Natural killer cell (primary cell): ENCODE measurements at regions not wholly inside any gene's neighbourhood (a gene's known extent, or its start where the extent isn't known, plus 50 kb on each side); places are given as distances from the start of the nearest gene placed in this dataset.

Experiments used
- ATAC-seq, 3 donors: fragments of 150-1000 bp in 2 of 3; fragments of 200-7000 bp in 1 of 3; cut with Tn5 transposase; 1 replicate in 1 of 3; 2 replicates in 2 of 3; pipeline ENCODE4 v1.10.0; 2021; ENCODE audit warnings: mild to moderate bottlenecking in 2 of 3, moderate library complexity in 2 of 3
- DNase-seq, 2 donors: peaks; one replicate each; pipeline versions ENCODE4 v3.0.0 to v3.0.0-alpha.2; 2013 to 2021; ENCODE audit warnings: mixed read lengths in 1 of 2
- H3K27ac ChIP-seq: one replicate; pipeline ENCODE4 v1.5.1; 2013; ENCODE audit warnings: mild to moderate bottlenecking, low read length
- H3K27me3 ChIP-seq: one replicate; pipeline ENCODE4 v1.6.1; 2013; ENCODE audit warnings: low read length; ENCODE audit not compliant: control insufficient read depth, insufficient read depth
- H3K36me3 ChIP-seq: one replicate; pipeline ENCODE4 v1.6.1; 2013; ENCODE audit warnings: low read length; ENCODE audit not compliant: control insufficient read depth, insufficient read depth
- H3K4me1 ChIP-seq: one replicate; pipeline ENCODE4 v1.6.1; 2013; ENCODE audit warnings: low read length; ENCODE audit not compliant: control insufficient read depth, insufficient read depth
- H3K4me3 ChIP-seq: one replicate; pipeline ENCODE4 v1.5.1; 2013; ENCODE audit warnings: low read length
- H3K9me3 ChIP-seq: one replicate; pipeline ENCODE4 v1.6.1; 2013; ENCODE audit warnings: low read length; ENCODE audit not compliant: control insufficient read depth, insufficient read depth
- H3K27ac Mint-ChIP-seq, 2 donors: one replicate each; pipeline ENCODE4 v1.8.0; 2022; ENCODE audit warnings: mild to moderate bottlenecking in 2 of 2, mixed read lengths in 2 of 2, moderate library complexity in 1 of 2
- H3K27me3 Mint-ChIP-seq, 2 donors: one replicate each; pipeline ENCODE4 v1.8.0; 2022; ENCODE audit warnings: low read depth in 2 of 2, mixed read lengths in 2 of 2
- H3K36me3 Mint-ChIP-seq: one replicate; pipeline ENCODE4 v1.8.0; 2022; ENCODE audit warnings: mixed read lengths
- H3K4me1 Mint-ChIP-seq, 2 donors: one replicate each; pipeline ENCODE4 v1.8.0; 2022; ENCODE audit warnings: mixed read lengths in 2 of 2
- H3K4me3 Mint-ChIP-seq: one replicate; pipeline ENCODE4 v1.8.0; 2022; ENCODE audit warnings: mild to moderate bottlenecking, moderate library complexity, mixed read lengths
- H3K9me3 Mint-ChIP-seq, 2 donors: one replicate each; pipeline ENCODE4 v1.8.0; 2022; ENCODE audit warnings: mixed read lengths in 2 of 2
- CTCF ChIP-seq: fragments of 200-600 bp; IDR thresholded peaks from one replicate; pipeline ENCODE4 v1.8.0; 2022; ENCODE audit warnings: antibody characterized with exemption
- WGBS: methylation state at CpG from one replicate; pipeline ENCODE4 v1.1.7; 2013; ENCODE audit warnings: missing lambda C conversion rate; ENCODE audit not compliant: insufficient coverage; 5-methylcytosine and 5-hydroxymethylcytosine counted together
- intact Hi-C: fragments of 100-400 bp; cut with micrococcal nuclease; formaldehyde crosslinking; loops from one replicate; pipeline ENCODE4 v1.14.2; 2022

DNA sequence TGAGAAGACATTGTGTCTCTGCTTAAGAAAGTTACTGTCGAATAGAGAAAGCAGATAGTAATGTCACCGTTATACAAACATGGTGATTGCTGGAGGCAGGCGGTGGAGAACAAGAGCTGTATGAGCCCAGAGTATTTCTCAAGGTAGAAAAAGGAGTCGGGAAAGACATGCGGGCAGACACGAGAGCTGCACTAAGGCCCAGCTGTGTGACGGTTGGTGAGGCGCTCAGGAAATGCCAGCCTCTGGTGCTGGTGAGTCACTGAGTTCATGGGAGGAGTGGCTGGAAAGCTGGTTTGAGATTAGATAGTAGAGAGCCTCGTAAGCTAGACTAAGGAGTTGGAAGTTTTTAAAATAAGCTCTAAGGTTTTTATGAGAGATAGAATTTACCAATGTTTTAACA is 390.9 kb upstream of the TRIB2 start:
- Mint-ChIP-seq H3K4me3 (no peak overlapping the region), H3K4me1 (peaks cover 0 to 9% of the 10 kb centered on the region in 2 donors), H3K36me3 (no peaks in the 10 kb centered on the region), H3K27me3 (peaks cover 40 to 51% of the 10 kb centered on the region in 2 donors), H3K27ac (no peak overlapping the region), H3K9me3 (no peaks in the 10 kb centered on the region)
- Histone ChIP-seq H3K27me3 (no peaks in the 10 kb centered on the region), H3K4me1 (no peaks in the 10 kb centered on the region), H3K4me3 (no peak overlapping the region), H3K36me3 (no peaks in the 10 kb centered on the region), H3K9me3 (no peaks in the 10 kb centered on the region), H3K27ac (no peak overlapping the region)
- intact Hi-C loops: no loop called here
- ATAC-seq: no peak
- DNase-seq: no peak
- no peak for TF ChIP-seq CTCF
- WGBS: 91% methylated on average over 9 of the region's 9 CpGs

DNA sequence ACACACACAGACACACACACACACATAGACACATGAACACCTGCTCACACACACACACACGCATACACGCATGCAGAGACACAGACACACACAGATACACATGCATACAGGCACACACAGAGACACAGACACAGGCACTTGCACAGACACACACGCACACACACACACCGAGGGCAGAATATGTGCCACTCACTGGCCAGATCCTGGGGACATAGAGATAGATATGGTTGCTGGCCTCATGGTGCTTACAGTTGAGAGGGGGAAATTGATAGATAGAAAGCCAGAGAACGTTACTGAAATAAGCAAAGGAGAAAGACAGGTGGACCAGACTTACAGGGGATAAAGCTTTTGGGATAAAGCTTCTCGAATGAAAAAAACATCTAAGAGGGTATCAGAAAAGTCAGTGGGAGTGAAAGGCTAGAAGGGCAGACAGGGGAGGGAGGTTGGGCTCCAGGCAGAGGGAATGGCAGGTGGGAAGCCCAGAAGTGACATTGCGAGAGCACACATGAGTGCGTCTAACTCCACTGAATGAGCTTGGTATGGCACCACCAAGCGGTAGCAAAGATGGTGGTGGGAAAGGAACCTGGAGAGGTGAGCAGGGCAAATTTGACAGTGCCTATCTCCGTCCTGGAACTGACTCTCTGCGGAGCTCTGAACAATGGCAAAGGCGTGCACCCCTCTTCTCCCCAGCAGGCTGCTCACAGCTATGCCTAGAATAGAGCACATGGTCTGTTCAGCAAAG is 390.1 kb upstream of the TRIB2 start:
- H3K4me3 Mint-ChIP-seq: no peak overlapping the region
- H3K27me3 Mint-ChIP-seq: peaks cover 39 to 43% of the 10 kb centered on the region in 2 donors
- ATAC-seq (no peak), DNase-seq (peak in 1 of 2 donors; percentile 48)
- no peaks in the 10 kb centered on the region for H3K36me3 ChIP-seq
- no peaks in the 10 kb centered on the region for H3K4me1 ChIP-seq
- no peaks in the 10 kb centered on the region for H3K27me3 ChIP-seq
- intact Hi-C loops: no loop called here
- peaks cover 4% of the 10 kb centered on the region for H3K36me3 Mint-ChIP-seq
- no peaks in the 10 kb centered on the region for H3K9me3 Mint-ChIP-seq
- H3K9me3 ChIP-seq: no peaks in the 10 kb centered on the region
- no peak for TF ChIP-seq CTCF
- no peak overlapping the region for H3K27ac ChIP-seq
- no peak overlapping the region for H3K27ac Mint-ChIP-seq
- peaks cover 0 to 9% of the 10 kb centered on the region in 2 donors for H3K4me1 Mint-ChIP-seq
- no peak overlapping the region for H3K4me3 ChIP-seq
- WGBS: 87% methylated on average over 12 of the region's 12 CpGs

DNA sequence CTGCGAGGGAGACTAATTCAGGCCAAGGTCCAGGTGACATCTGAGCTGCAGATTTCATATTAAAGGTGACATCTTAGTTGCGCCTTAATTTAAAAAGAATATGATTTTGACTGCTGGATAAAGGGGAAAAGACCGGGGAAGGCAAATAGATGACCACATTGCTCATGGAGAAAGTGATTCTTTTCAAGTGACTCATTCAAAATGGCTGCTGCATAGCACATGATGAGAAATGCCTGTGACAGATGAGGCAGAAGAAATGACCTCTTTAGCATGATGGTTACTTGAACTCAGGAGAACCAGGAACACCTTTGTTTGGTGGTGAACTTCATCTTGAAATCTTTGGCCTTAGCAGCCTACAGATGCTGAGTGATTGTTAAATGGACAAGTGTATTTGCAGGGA is 385.8 kb upstream of the TRIB2 start:
- Histone ChIP-seq H3K4me1 (no peaks in the 10 kb centered on the region), H3K27ac (no peak overlapping the region), H3K9me3 (no peaks in the 10 kb centered on the region), H3K36me3 (no peaks in the 10 kb centered on the region), H3K27me3 (no peaks in the 10 kb centered on the region), H3K4me3 (no peak overlapping the region)
- ATAC-seq (no peak), DNase-seq (no peak)
- peaks cover 0 to 5% of the 10 kb centered on the region in 2 donors for H3K4me1 Mint-ChIP-seq
- peaks cover 5% of the 10 kb centered on the region for H3K36me3 Mint-ChIP-seq
- H3K9me3 Mint-ChIP-seq: peaks cover 0 to 2% of the 10 kb centered on the region in 2 donors
- WGBS: 93% methylated on average over 3 of the region's 3 CpGs
- H3K27me3 Mint-ChIP-seq: peaks cover 35 to 41% of the 10 kb centered on the region in 2 donors
- TF ChIP-seq CTCF: no peak
- intact Hi-C loops: no loop called here
- no peak overlapping the region for H3K27ac Mint-ChIP-seq
- no peak overlapping the region for H3K4me3 Mint-ChIP-seq

GRCh38 chr2:12331698-12332097 is 385.0 kb upstream of the TRIB2 start:
- Histone ChIP-seq H3K27me3 (no peaks in the 10 kb centered on the region), H3K4me1 (no peaks in the 10 kb centered on the region), H3K4me3 (no peak overlapping the region), H3K36me3 (no peaks in the 10 kb centered on the region), H3K27ac (no peak overlapping the region), H3K9me3 (no peaks in the 10 kb centered on the region)
- Mint-ChIP-seq H3K4me3 (no peak overlapping the region), H3K36me3 (peaks cover 5% of the 10 kb centered on the region), H3K9me3 (peaks cover 0 to 2% of the 10 kb centered on the region in 2 donors), H3K4me1 (peaks cover 0 to under 1% of the 10 kb centered on the region in 2 donors), H3K27ac (no peak overlapping the region), H3K27me3 (peaks cover 27 to 33% of the 10 kb centered on the region in 2 donors)
- DNase-seq (no peak), ATAC-seq (no peak)
- TF ChIP-seq CTCF: no peak
- 100% methylated on average over 2 of the region's 2 CpGs for WGBS
- intact Hi-C loops: no loop called here
